GM18502 (cell line): ENCODE measurements at regions not wholly inside any gene's neighbourhood (a gene's known extent, or its start where the extent isn't known, plus 50 kb on each side); places are given as distances from the start of the nearest gene placed in this dataset.

Experiments used
- ATAC-seq: cut with Tn5 transposase; IDR thresholded peaks from one replicate; pipeline ENCODE4 v1.9.1; 2021; ENCODE audit warnings: mild to moderate bottlenecking; ENCODE audit not compliant: unreplicated experiment, poor library complexity

DNA sequence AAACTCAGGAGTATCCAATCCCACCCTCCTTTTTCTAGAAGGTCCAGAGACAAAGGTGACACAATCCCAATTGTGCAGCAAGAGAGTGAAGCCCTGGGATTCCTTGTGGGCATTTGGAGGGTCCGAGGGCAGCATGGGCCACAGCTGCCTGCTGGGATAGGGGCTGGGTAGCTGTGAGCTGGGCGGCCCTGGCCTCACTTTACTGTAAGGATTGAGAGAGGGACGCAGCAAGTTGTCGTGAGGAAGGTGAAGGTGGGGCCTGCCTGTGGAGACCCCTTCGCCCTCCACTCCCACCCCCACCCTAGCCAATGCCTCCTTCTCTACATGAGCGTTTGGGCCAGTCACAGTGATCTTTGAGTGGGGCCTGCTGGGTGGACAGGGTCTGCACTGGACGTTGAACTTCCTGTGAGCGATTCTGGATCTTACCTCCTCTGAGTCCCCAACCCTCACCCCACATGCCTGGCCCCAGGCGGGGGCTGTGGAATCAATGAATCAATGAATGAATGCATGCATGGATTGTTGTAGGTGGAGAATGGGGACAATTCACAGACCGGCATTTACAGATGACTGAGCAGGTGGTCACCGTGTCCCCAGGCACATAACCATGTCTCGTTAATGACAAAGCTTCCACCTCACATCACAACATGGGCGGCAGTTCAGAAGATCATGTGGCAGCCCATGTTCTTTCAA lies 107.2 kb downstream of the INHBB start:
- ATAC-seq, result no peak

DNA sequence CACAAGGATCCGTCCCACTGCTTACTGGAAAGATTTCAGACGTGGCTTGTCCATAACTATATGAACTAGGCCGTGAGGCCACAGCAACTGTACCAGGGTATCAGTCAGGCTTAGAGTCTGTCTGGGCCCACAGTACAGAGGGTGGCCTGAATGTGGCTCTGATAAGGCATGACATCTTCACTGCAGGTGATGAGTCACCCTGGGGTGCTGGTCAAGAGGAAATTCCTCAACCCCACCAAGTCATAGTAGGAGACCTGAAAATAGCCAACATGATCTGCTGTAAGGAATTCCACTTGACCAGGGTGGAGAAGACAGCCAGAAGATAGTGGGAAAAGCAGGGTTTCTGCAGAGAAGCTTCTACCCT lies 107.7 kb downstream of the INHBB start:
- no peak for ATAC-seq

DNA sequence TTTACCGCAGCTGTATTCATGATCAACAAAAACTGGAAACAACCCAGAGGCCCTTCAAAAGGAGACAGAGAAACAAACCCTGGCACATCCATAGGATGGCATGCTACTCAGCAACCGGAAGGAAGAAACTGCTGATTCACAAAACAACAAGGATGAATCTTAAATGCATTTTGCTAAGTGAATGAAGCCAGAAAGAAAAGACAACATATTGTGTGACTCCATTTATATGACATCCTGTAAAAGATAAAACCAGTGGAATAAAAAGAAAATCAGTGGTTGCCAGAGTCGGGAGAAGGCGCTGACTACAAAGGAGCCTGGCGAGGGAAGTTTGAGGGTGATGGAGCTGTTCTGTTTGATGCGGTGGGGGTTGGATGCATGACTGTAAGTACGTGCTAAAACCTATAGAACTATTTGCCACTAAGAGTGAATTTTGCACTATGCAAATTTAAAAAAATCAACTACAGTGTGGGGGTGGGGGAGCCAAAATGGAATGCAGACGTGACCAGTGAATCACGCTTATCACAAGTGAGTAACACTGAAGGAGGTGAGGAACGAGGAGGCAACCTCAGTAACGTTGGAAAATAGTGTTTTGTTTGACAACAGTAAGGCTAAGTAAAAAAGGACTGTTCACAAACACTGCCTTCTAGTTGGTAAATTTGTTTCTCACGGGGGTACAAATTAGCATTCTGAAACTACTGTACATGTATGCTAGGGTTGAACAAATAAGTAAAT lies 108.9 kb downstream of the INHBB start:
- no peak for ATAC-seq

DNA sequence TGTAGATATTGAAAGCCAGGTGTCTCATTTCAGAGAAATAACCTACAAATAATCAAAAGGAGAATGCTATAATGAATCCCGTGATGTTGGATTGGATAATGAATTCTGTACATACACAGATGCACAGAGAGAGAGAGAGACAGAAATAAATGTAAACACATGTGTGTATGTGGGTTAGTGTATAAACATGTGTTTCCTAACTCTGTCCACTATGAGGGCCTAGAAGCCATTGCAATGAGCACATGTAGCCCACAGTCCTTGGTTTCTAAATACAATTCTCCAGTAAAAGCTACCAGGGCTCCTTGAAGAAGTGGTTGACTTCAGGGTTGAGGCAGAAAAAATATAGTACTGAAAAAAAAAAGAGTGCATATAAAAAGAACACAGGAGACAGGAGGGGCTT lies 109.5 kb downstream of the INHBB start:
- ATAC-seq, result no peak

DNA sequence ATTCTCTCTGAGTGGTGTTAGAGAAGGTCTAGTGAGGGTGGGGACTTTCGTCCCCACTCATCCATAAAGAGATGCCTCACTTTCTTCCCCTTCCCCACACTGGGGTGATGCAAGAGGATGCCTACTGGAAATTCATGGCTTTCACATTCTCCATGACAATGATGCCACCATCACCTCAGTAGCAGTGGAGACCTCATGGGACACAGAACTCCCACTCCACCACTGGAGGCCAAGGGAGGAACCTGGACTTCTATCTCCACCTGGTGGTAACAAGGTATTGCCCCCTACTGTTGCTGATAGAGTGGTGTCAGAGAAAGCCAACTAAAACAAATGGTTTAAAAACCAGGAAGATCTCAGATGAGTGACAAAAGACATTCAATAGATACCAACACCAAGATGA lies 110.9 kb downstream of the INHBB start:
- ATAC-seq, result no peak

DNA sequence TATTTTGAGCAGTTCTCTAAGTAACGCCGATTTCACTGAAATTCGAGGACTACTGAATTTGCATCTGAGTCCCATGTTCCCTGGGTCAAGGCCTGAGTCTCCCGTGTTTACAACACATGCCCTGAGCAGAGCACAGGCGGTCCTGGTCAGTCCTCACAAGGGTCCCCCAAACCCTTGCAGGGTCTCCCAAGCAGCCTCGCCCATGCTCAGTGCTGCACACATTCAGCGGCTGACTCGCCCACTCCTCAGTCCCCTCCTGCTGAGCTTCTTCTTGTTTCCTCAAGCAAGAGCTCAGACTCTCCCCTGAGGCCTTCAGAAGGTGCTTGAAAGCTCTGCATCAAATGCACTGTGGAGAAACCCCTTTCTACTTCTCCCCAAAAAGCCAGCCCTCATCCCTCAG lies 114.6 kb downstream of the INHBB start:
- no peak for ATAC-seq

DNA sequence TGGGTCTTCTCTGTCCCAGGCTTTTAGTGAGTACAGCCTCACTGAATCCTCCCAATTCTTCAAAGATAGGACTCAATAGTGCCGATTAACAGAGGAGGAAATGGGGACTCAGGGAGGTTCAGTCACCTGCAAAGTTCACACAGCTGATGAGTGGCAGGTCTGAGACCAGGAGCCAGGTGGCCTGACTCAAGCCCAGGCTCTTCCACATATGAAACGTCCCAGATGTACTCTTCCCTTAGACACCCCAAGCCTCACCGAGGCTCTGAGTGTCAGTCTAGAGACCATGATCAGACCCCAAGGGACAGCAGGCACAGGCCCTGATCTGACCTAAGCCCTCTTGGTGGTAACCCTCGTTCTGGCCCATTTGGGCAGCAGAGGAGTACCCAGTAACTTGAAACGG lies 115.2 kb downstream of the INHBB start:
- no peak for ATAC-seq

DNA sequence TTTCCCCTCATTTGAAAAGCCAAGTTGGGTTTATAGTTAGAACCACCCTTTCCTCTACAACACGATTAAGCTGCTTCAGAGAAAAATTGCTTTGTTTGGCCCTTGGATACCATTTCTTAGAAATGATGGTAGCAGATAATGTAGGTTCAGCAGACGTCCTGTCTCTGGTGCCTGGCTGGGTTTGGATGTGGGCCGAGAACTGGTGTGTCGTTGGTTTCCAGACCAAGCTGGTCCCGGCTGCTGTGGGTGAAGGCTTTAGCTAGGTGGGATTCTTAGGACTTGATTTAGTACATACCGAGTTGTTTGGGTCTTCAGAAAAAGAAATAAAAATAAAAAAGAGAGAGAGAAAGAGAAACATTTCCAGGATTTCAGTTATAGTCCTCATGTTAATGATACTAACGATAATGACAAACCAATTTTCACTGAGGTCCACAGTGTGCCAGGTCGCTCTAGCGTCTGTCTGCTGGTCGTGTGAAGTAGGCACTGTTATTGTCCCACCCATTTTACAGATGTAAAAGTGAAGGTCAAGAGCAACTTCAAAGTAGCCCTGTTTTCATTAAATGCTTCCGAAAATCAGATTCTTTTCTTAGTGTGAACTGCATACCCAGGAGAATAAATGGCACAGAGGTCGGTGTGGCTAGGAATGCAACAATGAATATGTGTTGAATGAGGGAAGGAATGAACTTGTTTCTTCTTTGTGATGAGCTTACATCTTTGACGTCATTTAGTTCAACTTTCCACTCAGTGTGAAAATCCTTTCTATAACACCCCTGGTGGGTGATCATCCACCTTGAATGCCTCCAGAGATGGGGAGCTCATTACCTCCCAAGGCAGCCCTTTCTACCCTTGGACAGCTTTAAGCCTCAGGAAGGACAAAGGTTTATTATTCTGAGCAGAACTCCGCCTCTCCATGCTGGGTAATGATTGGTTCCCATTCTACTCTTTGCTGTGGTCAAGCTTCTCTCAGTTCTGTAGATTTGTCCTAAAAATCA lies 115.9 kb downstream of the INHBB start:
- no peak for ATAC-seq

DNA sequence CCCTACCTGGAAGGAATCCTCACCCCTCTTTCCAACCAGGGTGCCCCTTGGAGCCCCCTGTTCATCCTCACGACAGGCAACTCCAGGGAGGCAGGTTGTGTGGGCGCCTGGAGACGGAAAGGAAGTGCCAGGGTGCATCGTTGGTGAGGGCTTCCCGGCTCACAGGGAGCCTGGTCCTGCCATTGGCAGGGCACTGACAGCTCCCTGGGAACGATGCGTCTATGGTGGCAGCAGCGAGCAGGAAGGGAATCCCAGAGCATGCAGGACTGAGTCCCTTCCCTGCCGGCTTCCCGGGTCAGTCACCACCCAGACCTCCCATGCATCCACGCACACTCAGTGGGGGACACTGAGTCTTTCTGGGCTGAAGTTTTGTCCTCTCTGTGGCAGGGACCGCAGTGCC lies 117.6 kb downstream of the INHBB start:
- no peak for ATAC-seq

DNA sequence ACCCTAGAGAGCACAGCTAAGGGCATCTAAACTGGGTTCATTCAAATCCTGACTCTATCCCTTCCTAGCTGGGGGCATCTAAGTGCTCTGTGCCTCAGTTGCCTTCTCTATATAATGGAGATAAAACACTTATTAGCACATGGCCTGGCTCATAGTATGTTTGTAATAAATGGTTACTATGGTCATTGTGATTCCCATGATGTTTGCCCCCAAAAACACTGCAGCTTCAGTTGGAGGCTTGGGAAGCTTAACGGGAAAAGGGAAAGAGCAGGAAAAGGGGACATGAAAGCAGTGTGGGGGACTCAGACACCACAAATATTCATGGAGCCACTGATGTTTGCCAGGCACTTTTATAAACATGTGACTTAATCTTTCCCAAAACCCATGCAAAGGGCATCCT lies 118.1 kb downstream of the INHBB start:
- ATAC-seq, result no peak

DNA sequence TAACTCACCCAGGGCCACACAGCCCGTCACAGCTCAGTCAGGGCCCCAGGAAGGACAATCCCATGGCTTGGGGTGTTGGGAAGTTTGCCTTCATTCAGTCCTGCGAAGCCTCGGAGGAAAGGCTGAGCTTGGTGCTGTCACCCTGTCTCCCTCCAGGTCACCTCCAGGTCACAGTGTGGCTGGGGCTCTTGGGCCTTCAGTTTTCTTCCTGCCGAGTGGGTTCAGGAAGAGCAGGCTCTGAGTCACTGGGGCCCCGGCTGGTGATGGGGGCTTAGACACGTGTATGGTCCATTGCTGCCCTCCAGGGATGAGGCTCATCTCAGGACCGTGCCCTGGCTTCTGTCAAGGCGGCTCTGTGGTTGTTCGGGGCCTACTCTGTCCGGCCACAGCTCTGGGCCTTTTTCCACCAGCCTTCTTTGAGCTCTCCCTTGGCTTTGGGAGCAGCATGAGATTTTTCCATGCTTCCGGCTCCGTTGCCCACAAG lies 118.6 kb downstream of the INHBB start:
- no peak for ATAC-seq

DNA sequence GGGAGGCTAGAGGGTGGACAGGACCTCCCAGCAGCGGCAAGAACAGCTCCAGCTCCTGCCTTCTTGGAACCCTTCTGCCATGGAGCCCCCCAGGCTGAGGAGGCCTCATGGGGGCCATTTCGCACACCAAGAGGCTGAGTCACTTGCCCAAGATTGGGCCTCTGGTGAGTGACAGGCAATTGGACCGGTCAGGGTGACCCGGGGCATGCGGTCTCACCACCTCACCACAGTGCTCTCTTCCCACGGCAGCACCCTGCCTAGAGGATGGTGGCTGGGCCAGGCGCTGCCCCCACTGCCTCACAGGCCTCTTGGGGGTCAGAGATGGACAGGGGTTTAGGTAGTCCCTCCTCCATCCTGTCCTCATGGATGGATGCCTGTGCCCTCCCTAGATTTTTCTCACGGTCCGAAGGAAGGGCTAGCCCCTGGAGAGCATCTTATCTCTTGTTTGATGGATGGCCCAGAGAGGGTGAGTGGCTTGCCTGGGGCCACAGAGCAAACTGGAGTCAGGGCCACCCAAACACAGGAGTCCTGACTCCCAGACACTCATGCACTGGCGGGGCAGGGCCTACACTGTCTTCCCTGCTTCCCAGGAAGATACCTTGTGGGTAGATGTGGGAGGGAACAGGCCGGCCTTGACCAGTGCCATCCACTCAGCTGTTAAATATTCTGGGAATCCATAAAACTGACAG lies 119.2 kb downstream of the INHBB start:
- ATAC-seq, result no peak

DNA sequence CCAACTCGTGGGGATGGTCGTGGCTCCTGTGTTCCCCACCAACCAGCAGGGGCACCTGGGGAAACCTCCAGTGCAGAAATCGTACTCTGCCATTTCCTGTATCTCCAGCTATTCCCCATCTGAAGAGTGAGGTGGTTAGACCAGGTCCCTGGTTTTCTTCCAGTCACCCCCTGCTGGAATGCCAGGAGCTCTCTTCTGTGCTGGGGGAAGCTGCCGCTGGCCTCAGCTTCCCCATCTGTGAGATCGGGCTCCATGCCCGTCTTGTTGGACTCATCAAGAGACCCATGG lies 119.7 kb downstream of the INHBB start:
- ATAC-seq, result no peak

DNA sequence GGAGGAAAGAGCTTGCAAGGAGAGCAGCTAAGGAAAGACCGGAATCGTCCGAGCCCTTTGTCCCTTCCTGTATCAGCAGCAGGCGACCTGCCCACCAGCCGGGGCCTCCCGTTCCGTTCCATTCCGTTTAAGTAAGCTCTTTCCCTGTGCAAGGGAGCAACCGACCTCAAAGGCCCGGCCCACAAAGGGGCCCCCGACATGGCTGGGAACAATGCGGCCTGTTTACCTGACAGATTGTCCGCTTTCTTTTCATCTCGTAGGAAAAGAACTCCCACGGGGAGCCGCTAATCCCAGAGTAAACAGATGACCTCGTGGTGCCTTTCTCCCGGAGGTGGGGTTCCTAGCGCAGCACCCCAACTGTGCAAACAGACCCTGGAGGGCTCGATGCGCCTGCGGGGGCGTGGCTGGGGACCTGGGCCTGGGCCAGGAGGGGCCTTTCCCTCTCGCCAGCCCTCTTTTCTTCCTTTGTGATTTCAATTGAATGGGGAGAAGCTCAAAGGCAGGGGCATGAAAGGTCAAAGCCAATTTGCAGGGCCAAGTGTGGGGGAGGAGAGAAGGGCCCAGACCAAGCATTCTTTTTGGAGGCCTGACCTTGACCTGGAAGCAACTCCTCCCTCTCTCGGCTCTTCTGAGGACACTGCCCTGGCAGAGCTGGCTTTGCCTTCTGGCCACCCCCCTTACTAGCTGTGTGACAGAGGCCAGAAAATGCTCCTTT lies 120.2 kb downstream of the INHBB start:
- no peak for ATAC-seq

DNA sequence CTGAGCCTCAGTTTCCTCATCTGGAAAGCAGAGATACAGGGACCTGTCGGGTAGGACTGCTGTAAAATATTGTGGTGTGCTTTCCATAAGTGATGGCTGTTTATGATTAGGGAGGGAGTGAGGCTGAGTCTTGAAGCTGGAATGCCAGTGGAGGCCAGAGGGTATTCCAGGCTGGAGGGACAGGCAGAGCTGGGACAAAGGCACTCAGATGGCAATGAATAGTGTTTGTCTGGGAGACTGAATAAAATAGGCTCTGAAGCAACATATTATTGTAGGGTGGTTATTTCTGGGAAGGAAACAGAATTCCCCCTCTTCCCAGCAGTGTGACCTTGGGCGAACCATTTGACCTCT lies 120.7 kb downstream of the INHBB start:
- ATAC-seq, result no peak

DNA sequence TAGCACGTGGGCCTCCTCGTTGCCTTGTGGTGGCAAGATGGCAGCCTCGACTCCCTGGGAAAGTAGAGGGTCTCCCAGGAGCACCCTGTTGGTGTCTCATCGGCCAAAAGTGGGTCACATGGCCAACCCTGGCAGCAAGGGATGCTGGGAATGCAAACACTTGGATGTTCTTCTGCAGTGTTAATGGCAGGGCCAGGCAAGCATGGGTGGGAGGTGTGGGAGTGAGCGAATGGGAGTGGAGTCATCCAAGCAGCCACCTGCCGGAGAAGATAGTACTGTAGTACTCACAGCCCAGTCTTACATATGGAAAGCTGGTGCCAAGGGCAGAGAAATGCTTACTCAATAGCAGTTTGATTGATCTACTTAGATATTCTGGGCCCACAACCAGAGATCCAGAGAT lies 122.2 kb downstream of the INHBB start:
- no peak for ATAC-seq

DNA sequence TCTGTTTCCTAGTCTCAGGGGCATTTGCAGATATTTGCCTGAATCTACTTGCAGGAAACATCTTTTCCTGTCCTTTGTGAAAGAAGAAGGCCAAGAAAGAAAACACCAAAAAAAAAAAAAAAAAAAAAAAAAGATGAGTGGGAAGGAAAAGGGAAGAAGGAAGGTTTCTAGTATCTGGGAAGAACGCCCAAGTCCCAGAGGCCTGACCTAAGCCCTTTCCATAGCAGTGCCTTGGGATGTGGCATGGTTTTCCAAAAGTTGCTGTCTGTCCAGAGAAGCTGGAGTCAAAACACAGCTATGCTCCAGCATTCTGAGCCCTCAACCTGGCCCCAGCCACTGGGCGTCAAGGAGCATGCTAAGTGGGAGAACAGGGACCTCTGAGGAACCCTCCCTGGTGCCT lies 123.5 kb downstream of the INHBB start:
- no peak for ATAC-seq

DNA sequence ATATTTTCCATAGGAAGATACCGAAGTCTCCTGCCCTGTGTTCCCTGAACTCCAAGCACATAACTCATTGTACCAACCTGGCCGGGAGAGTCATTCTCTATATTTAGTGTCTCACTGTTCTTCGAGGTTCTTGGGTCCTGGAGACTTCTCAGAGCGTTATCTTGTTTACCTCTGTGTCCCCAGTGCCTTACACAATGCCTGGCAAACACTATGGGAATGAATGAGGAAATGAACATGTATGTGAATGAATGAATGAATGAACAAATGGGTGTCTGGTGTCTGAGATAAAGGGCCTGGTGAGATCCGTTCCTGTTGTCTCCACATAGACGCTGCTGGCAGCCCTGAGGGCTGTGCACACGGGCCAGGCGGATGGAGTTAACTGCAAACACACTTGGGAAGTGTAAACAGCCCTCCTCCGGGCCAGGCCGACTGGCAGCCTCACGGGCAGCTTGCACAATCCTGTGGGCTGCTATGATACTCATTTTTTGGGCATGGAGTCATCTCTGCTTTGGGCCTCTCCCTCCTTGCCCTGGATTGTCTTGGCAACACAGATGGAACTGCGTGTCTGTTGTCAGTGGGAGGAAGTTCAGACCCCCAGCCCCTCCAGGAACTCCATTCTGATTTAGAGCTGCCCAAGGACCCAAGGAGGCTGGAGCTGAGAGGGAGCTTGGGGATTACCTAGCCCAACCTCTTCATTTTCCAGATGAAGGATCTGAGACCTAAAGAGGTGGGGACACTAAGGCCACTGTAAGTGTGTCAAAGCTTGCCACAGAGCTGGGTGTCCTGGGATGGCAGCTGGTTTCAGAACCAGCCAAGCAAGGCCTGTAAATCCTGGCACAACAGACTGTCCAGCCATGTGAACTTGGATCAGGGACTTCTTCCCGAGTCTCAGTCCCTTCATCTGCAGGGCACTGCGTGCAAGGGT lies 124.4 kb downstream of the INHBB start:
- no peak for ATAC-seq

DNA sequence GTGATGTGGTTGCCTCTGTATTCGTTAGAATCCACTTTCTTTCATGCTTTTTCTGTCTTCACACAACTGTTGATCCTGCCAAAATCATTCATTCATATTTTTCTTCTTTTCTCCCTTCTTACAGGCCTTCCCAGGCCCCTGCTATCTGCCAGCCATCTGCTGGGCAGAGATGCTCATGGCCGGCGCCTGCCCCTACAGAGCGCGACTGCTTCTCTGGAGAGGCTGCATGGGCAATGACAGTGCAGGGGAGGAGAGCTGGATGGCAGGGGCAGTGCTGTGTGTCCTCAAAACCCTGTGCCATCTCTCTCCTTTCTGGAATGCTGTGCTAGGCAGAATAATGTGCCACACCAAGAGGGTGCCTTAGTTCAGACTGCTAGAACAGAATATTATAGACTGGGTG lies 125.2 kb downstream of the INHBB start:
- ATAC-seq, result no peak
